MM.1S (cell line): ENCODE measurements at regions not wholly inside any gene's neighbourhood (a gene's known extent, or its start where the extent isn't known, plus 50 kb on each side); places are given as distances from the start of the nearest gene placed in this dataset.

ENCODE experiments used
- CTCF ChIP-seq: fragments of 300-600 bp; sonication (generic); IDR thresholded peaks from 2 replicates; pipeline ENCODE4 v1.5.1; 2016; ENCODE audit warnings: antibody characterized with exemption, low read length, mixed read lengths
- EZH2 ChIP-seq: fragments of 300-600 bp; sonication (generic); optimal IDR thresholded peaks from 2 replicates; pipeline ENCODE3; 2017; ENCODE audit warnings: low read depth, mild to moderate bottlenecking, antibody characterized with exemption, low read length, mixed read lengths

GRCh38 chr11:80156062-80156461, 715.2 kb upstream of the TENM4 start:
- TF ChIP-seq CTCF (no peak), EZH2 (no peak)
